Ascending aorta (tissue), 2 donors: ENCODE measurements at regions not wholly inside any gene's neighbourhood (a gene's known extent, or its start where the extent isn't known, plus 50 kb on each side); places are given as distances from the start of the nearest gene placed in this dataset.

ENCODE experiments used
- DNase-seq, 2 donors: peaks; one replicate each; pipeline ENCODE4 v3.0.0-alpha.2; 2019; ENCODE audit warnings: low spot score in 2 of 2
- H3K27ac ChIP-seq, 2 donors: fragments of 200-600 bp; sonication (generic); one replicate each; pipeline ENCODE4 v1.5.1; 2016 to 2017; ENCODE audit warnings: mild to moderate bottlenecking in 1 of 2
- H3K27me3 ChIP-seq: fragments of 200-600 bp; sonication (generic); one replicate; pipeline ENCODE4 v1.5.1; 2017
- H3K36me3 ChIP-seq, 2 donors: fragments of 200-600 bp; sonication (generic); one replicate each; pipeline ENCODE4 v1.5.1; 2016
- H3K4me1 ChIP-seq, 2 donors: fragments of 200-600 bp; sonication (generic); one replicate each; pipeline ENCODE4 v1.5.1; 2016 to 2017; ENCODE audit warnings: mild to moderate bottlenecking in 1 of 2
- H3K4me3 ChIP-seq, 2 donors: fragments of 200-600 bp; sonication (generic); one replicate each; pipeline ENCODE4 v1.5.1; 2016 to 2017; ENCODE audit warnings: mild to moderate bottlenecking in 1 of 2
- H3K9me3 ChIP-seq, 2 donors: fragments of 200-600 bp; sonication (generic); one replicate each; pipeline ENCODE4 v1.5.1; 2016
- CTCF ChIP-seq, 3 experiments: fragments of 200-600 bp in 2 of 3; fragments of 450-650 bp in 1 of 3; sonication (generic) in 2 of 3; IDR thresholded peaks; one replicate each; pipeline ENCODE4 v1.5.1; 2016 to 2019; ENCODE audit warnings: antibody characterized with exemption in 3 of 3, mild to moderate bottlenecking in 1 of 3, moderate library complexity in 1 of 3
- intact Hi-C: fragments of 100-400 bp; cut with DNase I; formaldehyde crosslinking; loops from one replicate; pipeline ENCODE4 v1.15.1; 2023

GRCh38 chr1:218636548-218636947 lies 291.4 kb downstream of the TGFB2 start:
- no peak for DNase-seq
- intact Hi-C loops, result no loop called here
- no peaks in the 10 kb centered on the region for H3K36me3 ChIP-seq
- H3K4me3 ChIP-seq, result no peak overlapping the region
- H3K27me3 ChIP-seq, result no peaks in the 10 kb centered on the region
- H3K4me1 ChIP-seq, result no peaks in the 10 kb centered on the region
- no peaks in the 10 kb centered on the region for H3K9me3 ChIP-seq
- no peak overlapping the region for H3K27ac ChIP-seq
- no peak for TF ChIP-seq CTCF (IDR thresholded peaks at IDR 0.05)

- Histone ChIP-seq H3K27me3 (no peaks in the 10 kb centered on the region), H3K9me3 (no peaks in the 10 kb centered on the region), H3K4me1 (no peaks in the 10 kb centered on the region), H3K36me3 (no peaks in the 10 kb centered on the region), H3K27ac (no peak overlapping the region), H3K4me3 (no peak overlapping the region)
- no peak for TF ChIP-seq CTCF (IDR thresholded peaks at IDR 0.05)
- intact Hi-C loops, result no loop called here
- DNase-seq, result no peak
Observed at GRCh38 chr1:218640173-218640572, 295.0 kb downstream of the TGFB2 start.

GRCh38 chr1:218642033-218642948 lies 297.2 kb downstream of the TGFB2 start:
- Histone ChIP-seq H3K27me3 (no peaks in the 10 kb centered on the region), H3K4me1 (no peaks in the 10 kb centered on the region), H3K36me3 (no peaks in the 10 kb centered on the region), H3K9me3 (no peaks in the 10 kb centered on the region), H3K4me3 (no peak overlapping the region), H3K27ac (no peak overlapping the region)
- no peak for DNase-seq
- intact Hi-C loops, result no loop called here
- no peak for TF ChIP-seq CTCF (IDR thresholded peaks at IDR 0.05)

- no peak for TF ChIP-seq CTCF (IDR thresholded peaks at IDR 0.05)
- H3K4me3 ChIP-seq, result no peak overlapping the region
- no peak for DNase-seq
- no peaks in the 10 kb centered on the region for H3K9me3 ChIP-seq
- no peaks in the 10 kb centered on the region for H3K4me1 ChIP-seq
- no peaks in the 10 kb centered on the region for H3K36me3 ChIP-seq
- H3K27ac ChIP-seq, result no peak overlapping the region
- no peaks in the 10 kb centered on the region for H3K27me3 ChIP-seq
- intact Hi-C loops, result no loop called here
Observed at GRCh38 chr1:218643281-218643680, 298.1 kb downstream of the TGFB2 start.

GRCh38 chr1:218643926-218644325 lies 298.8 kb downstream of the TGFB2 start:
- no peak overlapping the region for H3K27ac ChIP-seq
- intact Hi-C loops, result no loop called here
- DNase-seq, result no peak
- H3K27me3 ChIP-seq, result no peaks in the 10 kb centered on the region
- TF ChIP-seq CTCF (IDR thresholded peaks at IDR 0.05), result no peak
- no peaks in the 10 kb centered on the region for H3K9me3 ChIP-seq
- H3K36me3 ChIP-seq, result no peaks in the 10 kb centered on the region
- no peak overlapping the region for H3K4me3 ChIP-seq
- H3K4me1 ChIP-seq, result no peaks in the 10 kb centered on the region
